WTC11 (cell line): ENCODE measurements at regions not wholly inside any gene's neighbourhood (a gene's known extent, or its start where the extent isn't known, plus 50 kb on each side); places are given as distances from the start of the nearest gene placed in this dataset.

Experiments
- ATAC-seq: fragments of 200-7000 bp; cut with Tn5 transposase; 2 replicates; pipeline ENCODE4 v1.10.0; 2021; ENCODE audit warnings: mild to moderate bottlenecking, moderate library complexity
- CTCF ChIA-PET: fragments of 300-600 bp; sonication (Branson Sonifier 250); formaldehyde crosslinking; loops from one replicate; lab custom pipeline; 2021; ENCODE audit warnings: antibody characterized with exemption; lab: Charles Lee
- POLR2A ChIA-PET: fragments of 350-600 bp; sonication (Branson Sonifier 250); formaldehyde crosslinking; loops from one replicate; lab custom pipeline; 2021; ENCODE audit warnings: antibody characterized with exemption; lab: Charles Lee
- DNase-seq: peaks from one replicate; pipeline ENCODE4 v3.0.0; 2021; ENCODE audit warnings: low spot score
- H3K27ac Mint-ChIP-seq: 2 replicates; pipeline ENCODE4 v1.8.0; 2021; ENCODE audit warnings: mixed read lengths
- H3K27me3 Mint-ChIP-seq: 2 replicates; pipeline ENCODE4 v1.8.0; 2021; ENCODE audit warnings: low read depth, mild to moderate bottlenecking, moderate library complexity, mixed read lengths
- H3K36me3 Mint-ChIP-seq: 2 replicates; pipeline ENCODE4 v1.8.0; 2021; ENCODE audit warnings: mixed read lengths
- H3K4me1 Mint-ChIP-seq: 2 replicates; pipeline ENCODE4 v1.8.0; 2022; ENCODE audit warnings: mixed read lengths
- H3K4me3 Mint-ChIP-seq: 2 replicates; pipeline ENCODE4 v1.8.0; 2021; ENCODE audit warnings: mild to moderate bottlenecking, moderate library complexity, mixed read lengths
- H3K9me3 Mint-ChIP-seq: 2 replicates; pipeline ENCODE4 v1.8.0; 2021; ENCODE audit warnings: mixed read lengths
- AR ChIP-seq: fragments of 250-450 bp; sonication (Bioruptor Pico); IDR thresholded peaks from 2 replicates; pipeline ENCODE4 v1.9.0; 2021; ENCODE audit warnings: mild to moderate bottlenecking
- CDX4 ChIP-seq: fragments of 250-450 bp; sonication (Bioruptor Pico); IDR thresholded peaks from 2 replicates; pipeline ENCODE4 v1.9.0; 2021; ENCODE audit warnings: moderate library complexity, mild to moderate bottlenecking, inconsistent platforms, borderline replicate concordance
- CREB1 ChIP-seq: sonication (generic); formaldehyde crosslinking; IDR thresholded peaks from 2 replicates; pipeline ENCODE4 v1.8.0; 2023; ENCODE audit warnings: mild to moderate bottlenecking, missing genetic modification reagents
- CREM ChIP-seq: sonication (generic); formaldehyde crosslinking; IDR thresholded peaks from 2 replicates; pipeline ENCODE4 v1.8.1; 2022; ENCODE audit warnings: mild to moderate bottlenecking, missing genetic modification reagents, moderate library complexity
- E2F1 ChIP-seq: sonication (generic); formaldehyde crosslinking; IDR thresholded peaks from 2 replicates; pipeline ENCODE4 v1.8.0; 2022; ENCODE audit warnings: mild to moderate bottlenecking, missing genetic modification reagents
- EMX1 ChIP-seq: fragments of 250-450 bp; sonication (Bioruptor Pico); IDR thresholded peaks from 2 replicates; pipeline ENCODE4 v1.8.0; 2021; ENCODE audit warnings: mild to moderate bottlenecking
- ERG ChIP-seq: fragments of 250-450 bp; sonication (Bioruptor Pico); IDR thresholded peaks from 2 replicates; pipeline ENCODE4 v1.8.0; 2021; ENCODE audit warnings: mild to moderate bottlenecking
- FOXJ3 ChIP-seq: sonication (generic); formaldehyde crosslinking; IDR thresholded peaks from 2 replicates; pipeline ENCODE4 v1.9.0; 2021; ENCODE audit warnings: missing genetic modification reagents, mild to moderate bottlenecking, borderline replicate concordance
- FOXP1 ChIP-seq: sonication (generic); formaldehyde crosslinking; IDR thresholded peaks from 2 replicates; pipeline ENCODE4 v1.8.0; 2022; ENCODE audit warnings: missing genetic modification reagents, mild to moderate bottlenecking, moderate library complexity, borderline replicate concordance
- GTF2I ChIP-seq: fragments of 250-450 bp; sonication (Bioruptor Pico); conservative IDR thresholded peaks from 2 replicates; pipeline ENCODE4 v1.4.0; 2021; ENCODE audit warnings: mild to moderate bottlenecking
- MXD4 ChIP-seq: fragments of 250-450 bp; sonication (Bioruptor Pico); IDR thresholded peaks from 2 replicates; pipeline ENCODE4 v1.8.0; 2021; ENCODE audit warnings: mild to moderate bottlenecking, moderate library complexity, borderline replicate concordance
- OVOL2 ChIP-seq: fragments of 250-450 bp; sonication (Bioruptor Pico); IDR thresholded peaks from 2 replicates; pipeline ENCODE4 v1.9.0; 2021; ENCODE audit warnings: mild to moderate bottlenecking, borderline replicate concordance
- SP1 ChIP-seq: sonication (generic); formaldehyde crosslinking; conservative IDR thresholded peaks from 2 replicates; pipeline ENCODE4 v1.8.1; 2022; ENCODE audit warnings: missing genetic modification reagents
- TCF7 ChIP-seq: sonication (generic); formaldehyde crosslinking; IDR thresholded peaks from 2 replicates; pipeline ENCODE4 v1.8.0; 2022; ENCODE audit warnings: mild to moderate bottlenecking, low read depth, missing genetic modification reagents, moderate library complexity
- TP53 ChIP-seq: sonication (generic); formaldehyde crosslinking; IDR thresholded peaks from 2 replicates; pipeline ENCODE4 v1.8.1; 2023; ENCODE audit warnings: mild to moderate bottlenecking, missing genetic modification reagents
- ZNF138 ChIP-seq: sonication (generic); formaldehyde crosslinking; conservative IDR thresholded peaks from 2 replicates; pipeline ENCODE4 v1.8.1; 2022; ENCODE audit warnings: mild to moderate bottlenecking, moderate library complexity, missing genetic modification reagents
- ZNF396 ChIP-seq: fragments of 250-450 bp; sonication (Bioruptor Pico); IDR thresholded peaks from 2 replicates; pipeline ENCODE4 v1.8.0; 2021; ENCODE audit warnings: mild to moderate bottlenecking, moderate library complexity, borderline replicate concordance
- TF ChIP-seq, protein P1 (sequence below): sonication (generic); formaldehyde crosslinking; IDR thresholded peaks from 2 replicates; pipeline ENCODE4 v1.8.1; 2023; ENCODE audit warnings: mild to moderate bottlenecking, missing genetic modification reagents
- TF ChIP-seq, protein P2 (sequence below): sonication (generic); formaldehyde crosslinking; IDR thresholded peaks from 2 replicates; pipeline ENCODE4 v1.8.1; 2023; ENCODE audit warnings: mild to moderate bottlenecking, missing genetic modification reagents
- TF ChIP-seq, protein P3 (sequence below): fragments of 250-450 bp; sonication (Bioruptor Pico); IDR thresholded peaks from 2 replicates; pipeline ENCODE4 v1.9.0; 2021; ENCODE audit warnings: mild to moderate bottlenecking, borderline replicate concordance
- TF ChIP-seq, protein P4 (sequence below): sonication (generic); formaldehyde crosslinking; conservative IDR thresholded peaks from 2 replicates; pipeline ENCODE4 v1.8.1; 2022; ENCODE audit warnings: mild to moderate bottlenecking, missing genetic modification reagents

GRCh38 chr18:25497151-25497794, 145.3 kb upstream of the ZNF521 start:
- TF ChIP-seq ZNF396 (CRISPR knock-in tag): no peak
- TF ChIP-seq FOXP1 (CRISPR knock-in tag): no peak
- no peak for TF ChIP-seq AR
- TF ChIP-seq ZNF138 (CRISPR knock-in tag): no peak
- no peak for TF ChIP-seq TP53 (CRISPR knock-in tag)
- TF ChIP-seq CREB1 (CRISPR knock-in tag): no peak
- no peak for TF ChIP-seq MXD4 (CRISPR knock-in tag)
- TF ChIP-seq, protein P1, sequence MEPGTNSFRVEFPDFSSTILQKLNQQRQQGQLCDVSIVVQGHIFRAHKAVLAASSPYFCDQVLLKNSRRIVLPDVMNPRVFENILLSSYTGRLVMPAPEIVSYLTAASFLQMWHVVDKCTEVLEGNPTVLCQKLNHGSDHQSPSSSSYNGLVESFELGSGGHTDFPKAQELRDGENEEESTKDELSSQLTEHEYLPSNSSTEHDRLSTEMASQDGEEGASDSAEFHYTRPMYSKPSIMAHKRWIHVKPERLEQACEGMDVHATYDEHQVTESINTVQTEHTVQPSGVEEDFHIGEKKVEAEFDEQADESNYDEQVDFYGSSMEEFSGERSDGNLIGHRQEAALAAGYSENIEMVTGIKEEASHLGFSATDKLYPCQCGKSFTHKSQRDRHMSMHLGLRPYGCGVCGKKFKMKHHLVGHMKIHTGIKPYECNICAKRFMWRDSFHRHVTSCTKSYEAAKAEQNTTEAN (CRISPR knock-in tag): no peak
- TF ChIP-seq EMX1 (CRISPR knock-in tag): no peak
- no peak for TF ChIP-seq ERG (CRISPR knock-in tag)
- TF ChIP-seq CDX4 (CRISPR knock-in tag): no peak
- TF ChIP-seq, all 79 proteins: peak for 0
- ChIA-PET CTCF (no interaction called here), POLR2A (no interaction called here)
- Mint-ChIP-seq H3K4me1 (peaks cover 2% of the 10 kb centered on the region; the same call in 1 of the 2 replicates), H3K36me3 (peaks cover 7% of the 10 kb centered on the region), H3K4me3 (no peak overlapping the region), H3K27ac (no peak overlapping the region), H3K9me3 (peaks cover 24% of the 10 kb centered on the region), H3K27me3 (0 out of 2 replicates have a peak, but pooled peaks cover 3% of the 10 kb centered on the region)
- ATAC-seq (no peak), DNase-seq (no peak)

- Mint-ChIP-seq H3K36me3 (peaks cover 7% of the 10 kb centered on the region), H3K4me3 (no peak overlapping the region), H3K27me3 (0 out of 2 replicates have a peak, but pooled peaks cover 3% of the 10 kb centered on the region), H3K4me1 (peaks cover 6% of the 10 kb centered on the region), H3K9me3 (peaks cover 24% of the 10 kb centered on the region), H3K27ac (no peak overlapping the region)
- ATAC-seq: no peak
- ChIA-PET POLR2A (no interaction called here), CTCF (no interaction called here)
- DNase-seq: no peak
- TF ChIP-seq CREM (CRISPR knock-in tag): no peak
- TF ChIP-seq, protein P2, sequence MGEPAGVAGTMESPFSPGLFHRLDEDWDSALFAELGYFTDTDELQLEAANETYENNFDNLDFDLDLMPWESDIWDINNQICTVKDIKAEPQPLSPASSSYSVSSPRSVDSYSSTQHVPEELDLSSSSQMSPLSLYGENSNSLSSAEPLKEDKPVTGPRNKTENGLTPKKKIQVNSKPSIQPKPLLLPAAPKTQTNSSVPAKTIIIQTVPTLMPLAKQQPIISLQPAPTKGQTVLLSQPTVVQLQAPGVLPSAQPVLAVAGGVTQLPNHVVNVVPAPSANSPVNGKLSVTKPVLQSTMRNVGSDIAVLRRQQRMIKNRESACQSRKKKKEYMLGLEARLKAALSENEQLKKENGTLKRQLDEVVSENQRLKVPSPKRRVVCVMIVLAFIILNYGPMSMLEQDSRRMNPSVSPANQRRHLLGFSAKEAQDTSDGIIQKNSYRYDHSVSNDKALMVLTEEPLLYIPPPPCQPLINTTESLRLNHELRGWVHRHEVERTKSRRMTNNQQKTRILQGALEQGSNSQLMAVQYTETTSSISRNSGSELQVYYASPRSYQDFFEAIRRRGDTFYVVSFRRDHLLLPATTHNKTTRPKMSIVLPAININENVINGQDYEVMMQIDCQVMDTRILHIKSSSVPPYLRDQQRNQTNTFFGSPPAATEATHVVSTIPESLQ (CRISPR knock-in tag): no peak
- TF ChIP-seq SP1 (CRISPR knock-in tag): no peak
- TF ChIP-seq FOXJ3 (CRISPR knock-in tag): no peak
- no peak for TF ChIP-seq E2F1
- TF ChIP-seq GTF2I: no peak
- TF ChIP-seq OVOL2 (CRISPR knock-in tag): no peak
- TF ChIP-seq FOXP1 (CRISPR knock-in tag): no peak
- no peak for TF ChIP-seq TCF7 (CRISPR knock-in tag)
- TF ChIP-seq, protein P3, sequence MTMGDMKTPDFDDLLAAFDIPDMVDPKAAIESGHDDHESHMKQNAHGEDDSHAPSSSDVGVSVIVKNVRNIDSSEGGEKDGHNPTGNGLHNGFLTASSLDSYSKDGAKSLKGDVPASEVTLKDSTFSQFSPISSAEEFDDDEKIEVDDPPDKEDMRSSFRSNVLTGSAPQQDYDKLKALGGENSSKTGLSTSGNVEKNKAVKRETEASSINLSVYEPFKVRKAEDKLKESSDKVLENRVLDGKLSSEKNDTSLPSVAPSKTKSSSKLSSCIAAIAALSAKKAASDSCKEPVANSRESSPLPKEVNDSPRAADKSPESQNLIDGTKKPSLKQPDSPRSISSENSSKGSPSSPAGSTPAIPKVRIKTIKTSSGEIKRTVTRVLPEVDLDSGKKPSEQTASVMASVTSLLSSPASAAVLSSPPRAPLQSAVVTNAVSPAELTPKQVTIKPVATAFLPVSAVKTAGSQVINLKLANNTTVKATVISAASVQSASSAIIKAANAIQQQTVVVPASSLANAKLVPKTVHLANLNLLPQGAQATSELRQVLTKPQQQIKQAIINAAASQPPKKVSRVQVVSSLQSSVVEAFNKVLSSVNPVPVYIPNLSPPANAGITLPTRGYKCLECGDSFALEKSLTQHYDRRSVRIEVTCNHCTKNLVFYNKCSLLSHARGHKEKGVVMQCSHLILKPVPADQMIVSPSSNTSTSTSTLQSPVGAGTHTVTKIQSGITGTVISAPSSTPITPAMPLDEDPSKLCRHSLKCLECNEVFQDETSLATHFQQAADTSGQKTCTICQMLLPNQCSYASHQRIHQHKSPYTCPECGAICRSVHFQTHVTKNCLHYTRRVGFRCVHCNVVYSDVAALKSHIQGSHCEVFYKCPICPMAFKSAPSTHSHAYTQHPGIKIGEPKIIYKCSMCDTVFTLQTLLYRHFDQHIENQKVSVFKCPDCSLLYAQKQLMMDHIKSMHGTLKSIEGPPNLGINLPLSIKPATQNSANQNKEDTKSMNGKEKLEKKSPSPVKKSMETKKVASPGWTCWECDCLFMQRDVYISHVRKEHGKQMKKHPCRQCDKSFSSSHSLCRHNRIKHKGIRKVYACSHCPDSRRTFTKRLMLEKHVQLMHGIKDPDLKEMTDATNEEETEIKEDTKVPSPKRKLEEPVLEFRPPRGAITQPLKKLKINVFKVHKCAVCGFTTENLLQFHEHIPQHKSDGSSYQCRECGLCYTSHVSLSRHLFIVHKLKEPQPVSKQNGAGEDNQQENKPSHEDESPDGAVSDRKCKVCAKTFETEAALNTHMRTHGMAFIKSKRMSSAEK (CRISPR knock-in tag): no peak
- TF ChIP-seq, protein P4, sequence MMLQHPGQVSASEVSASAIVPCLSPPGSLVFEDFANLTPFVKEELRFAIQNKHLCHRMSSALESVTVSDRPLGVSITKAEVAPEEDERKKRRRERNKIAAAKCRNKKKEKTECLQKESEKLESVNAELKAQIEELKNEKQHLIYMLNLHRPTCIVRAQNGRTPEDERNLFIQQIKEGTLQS (CRISPR knock-in tag): no peak
Observed at GRCh38 chr18:25496544-25496943, 144.6 kb upstream of the ZNF521 start.
